SK-N-SH treated with all-trans-retinoic acid at 6 μM for 48 hours (cell line): ENCODE measurements at regions not wholly inside any gene's neighbourhood (a gene's known extent, or its start where the extent isn't known, plus 50 kb on each side); places are given as distances from the start of the nearest gene placed in this dataset.

Experiments used
- CREB5 ChIP-seq: fragments of 250-450 bp; sonication (Bioruptor Pico); IDR thresholded peaks from 2 replicates; pipeline ENCODE4 v1.5.1; 2020; ENCODE audit warnings: low read depth, mild to moderate bottlenecking, moderate library complexity
- CSDC2 ChIP-seq: fragments of 250-450 bp; sonication (Bioruptor Pico); IDR thresholded peaks from 2 replicates; pipeline ENCODE4 v1.5.0; 2020; ENCODE audit warnings: mild to moderate bottlenecking, moderate library complexity
- ESRRG ChIP-seq: fragments of 250-450 bp; sonication (Bioruptor Pico); IDR thresholded peaks from 2 replicates; pipeline ENCODE4 v1.6.1; 2021; ENCODE audit warnings: mild to moderate bottlenecking
- GLIS3 ChIP-seq: fragments of 250-450 bp; sonication (Bioruptor Pico); IDR thresholded peaks from 2 replicates; pipeline ENCODE4 v1.5.0; 2020; ENCODE audit warnings: mild to moderate bottlenecking, moderate library complexity
- ISL1 ChIP-seq: fragments of 250-450 bp; sonication (Bioruptor Pico); IDR thresholded peaks from 2 replicates; pipeline ENCODE4 v2.1.2; 2022; ENCODE audit warnings: mild to moderate bottlenecking, moderate library complexity
- PATZ1 ChIP-seq: fragments of 250-450 bp; sonication (Bioruptor Pico); IDR thresholded peaks from 2 replicates; pipeline ENCODE4 v1.8.0; 2020; ENCODE audit warnings: mild to moderate bottlenecking, moderate library complexity, borderline replicate concordance
- POU6F1 ChIP-seq: fragments of 250-450 bp; sonication (Bioruptor Pico); IDR thresholded peaks from 2 replicates; pipeline ENCODE4 v1.8.0; 2021; ENCODE audit warnings: low read depth, mild to moderate bottlenecking, moderate library complexity, borderline replicate concordance
- PPARA ChIP-seq: fragments of 250-450 bp; sonication (Bioruptor Pico); IDR thresholded peaks from 2 replicates; pipeline ENCODE4 v1.5.0; 2020; ENCODE audit warnings: mild to moderate bottlenecking, borderline replicate concordance
- RARB ChIP-seq: fragments of 250-450 bp; sonication (Bioruptor Pico); IDR thresholded peaks from 2 replicates; pipeline ENCODE4 v1.8.0; 2021; ENCODE audit warnings: mild to moderate bottlenecking, moderate library complexity
- TSHZ2 ChIP-seq: fragments of 250-450 bp; sonication (Bioruptor Pico); IDR thresholded peaks from 2 replicates; pipeline ENCODE4 v1.5.0; 2020; ENCODE audit warnings: mild to moderate bottlenecking, moderate library complexity
- ZFP30 ChIP-seq: fragments of 450-650 bp; formaldehyde crosslinking; IDR thresholded peaks from 2 replicates; pipeline ENCODE4 v1.5.0; 2022; ENCODE audit warnings: mild to moderate bottlenecking, moderate library complexity
- ZNF565 ChIP-seq: fragments of 450-650 bp; formaldehyde crosslinking; conservative IDR thresholded peaks from 2 replicates; pipeline ENCODE4 v1.5.0; 2020; ENCODE audit warnings: low read depth, mild to moderate bottlenecking, moderate library complexity
- ZNF70 ChIP-seq: fragments of 450-650 bp; formaldehyde crosslinking; IDR thresholded peaks from 2 replicates; pipeline ENCODE4 v1.5.0; 2020; ENCODE audit warnings: mild to moderate bottlenecking, moderate library complexity

- TF ChIP-seq CSDC2 (CRISPR knock-in tag) (no peak), ZNF70 (no peak), CREB5 (CRISPR knock-in tag) (no peak), ESRRG (CRISPR knock-in tag) (no peak), RARB (no peak), TSHZ2 (no peak), POU6F1 (no peak), ZFP30 (CRISPR knock-in tag) (no peak), GLIS3 (CRISPR knock-in tag) (no peak), PATZ1 (CRISPR knock-in tag) (no peak), PPARA (CRISPR knock-in tag) (no peak), ISL1 (CRISPR knock-in tag) (no peak), ZNF565 (CRISPR knock-in tag) (no peak)
Observed at GRCh38 chr4:52235552-52236201, 184.6 kb downstream of the SPATA18 start.
